HG03025 (cell line): ENCODE measurements at regions not wholly inside any gene's neighbourhood (a gene's known extent, or its start where the extent isn't known, plus 50 kb on each side); places are given as distances from the start of the nearest gene placed in this dataset.

ENCODE experiments used
- ATAC-seq: cut with Tn5 transposase; IDR thresholded peaks from one replicate; pipeline ENCODE4 v1.9.1; 2021; ENCODE audit warnings: mild to moderate bottlenecking, moderate library complexity; ENCODE audit not compliant: unreplicated experiment, low FRiP score

DNA sequence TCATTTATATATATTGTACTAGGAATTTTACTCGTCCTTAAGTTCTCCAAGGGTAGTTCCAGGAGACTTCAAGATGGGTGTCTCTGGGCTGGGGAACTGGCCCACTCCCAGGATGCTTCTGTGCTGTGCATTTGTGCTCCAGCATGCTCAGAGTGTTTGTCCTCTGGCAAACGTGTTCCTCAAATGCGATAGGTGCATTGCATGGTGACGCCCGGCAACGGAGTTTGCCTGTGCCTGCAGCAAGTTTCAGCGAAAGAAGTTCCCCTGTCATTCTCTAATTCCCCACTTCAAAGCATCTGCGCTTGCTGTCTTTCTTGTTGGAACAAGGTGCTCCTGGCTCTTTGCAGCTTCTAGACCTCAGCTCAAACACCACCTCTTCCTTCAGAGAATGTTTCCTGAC, 465.1 kb downstream of the GALR1 start:
- no peak for ATAC-seq

DNA sequence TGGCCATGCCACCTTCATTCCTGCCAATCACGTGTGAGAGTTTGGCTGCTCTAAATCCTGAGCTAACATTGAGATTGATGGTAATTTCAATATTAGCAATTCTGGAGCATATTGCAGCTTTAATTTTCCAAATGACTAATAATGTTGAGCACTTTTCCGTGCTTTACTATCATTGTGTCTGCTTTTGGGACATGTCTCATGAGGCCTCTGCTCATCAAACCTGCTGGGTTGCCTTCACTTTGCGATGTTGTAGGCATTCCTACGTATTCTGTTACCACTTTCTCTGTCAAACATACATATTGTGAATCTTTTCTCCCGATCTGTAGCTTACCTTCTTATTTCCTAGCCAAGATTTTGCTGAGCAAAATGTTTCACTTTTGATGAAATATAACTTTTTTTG, 466.6 kb downstream of the GALR1 start:
- ATAC-seq: no peak

DNA sequence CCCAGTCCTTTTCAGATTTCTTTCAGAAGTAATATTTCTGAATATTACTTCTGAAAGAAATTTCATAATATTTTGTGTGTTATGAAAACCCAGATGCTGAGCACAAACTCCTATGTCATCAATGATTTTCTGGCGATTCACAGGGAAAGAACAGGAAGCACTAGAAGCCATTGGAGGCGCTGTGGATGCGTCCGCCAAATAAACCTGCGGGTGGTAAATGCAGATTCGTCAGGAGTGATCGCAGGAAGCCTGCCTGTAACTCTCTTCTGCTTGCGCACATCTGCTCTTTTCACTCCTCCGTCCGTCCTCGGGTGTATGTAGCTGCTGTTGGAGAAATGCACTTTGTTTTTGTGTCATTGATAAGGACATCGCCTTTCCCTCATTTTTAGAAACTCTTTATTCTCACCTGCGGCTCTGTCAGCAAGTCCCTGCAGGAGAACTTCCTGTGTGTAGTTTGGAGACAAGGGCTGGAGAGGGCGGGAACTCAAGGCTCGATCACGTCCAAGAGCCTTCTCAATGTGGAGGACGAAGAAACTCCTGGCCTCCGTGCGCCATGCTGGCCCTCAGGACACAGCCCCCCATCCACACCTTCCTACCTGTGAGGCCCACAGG, 483.8 kb downstream of the GALR1 start:
- ATAC-seq: no peak

GRCh38 chr18:77736842-77737241, 487.2 kb downstream of the GALR1 start:
- no peak for ATAC-seq

DNA sequence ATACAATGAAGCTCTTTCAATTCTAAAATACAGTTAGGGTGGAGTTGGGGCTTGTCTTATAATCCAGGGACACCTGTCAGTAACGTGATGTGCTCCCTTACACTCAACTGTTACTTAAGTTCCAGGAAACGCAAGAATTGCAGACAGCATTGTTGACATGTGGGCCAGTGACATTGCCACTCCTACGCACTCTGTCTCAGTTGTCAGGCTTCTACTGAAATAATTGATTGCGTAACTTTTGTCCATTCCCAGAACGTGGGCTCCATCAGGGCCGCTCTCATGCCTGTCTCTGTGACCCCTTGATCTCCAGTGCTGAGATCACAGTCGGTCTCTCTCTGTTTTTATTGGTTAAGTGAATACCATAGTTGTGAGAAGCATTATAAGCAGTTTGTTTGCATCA, 487.8 kb downstream of the GALR1 start:
- ATAC-seq: no peak

DNA sequence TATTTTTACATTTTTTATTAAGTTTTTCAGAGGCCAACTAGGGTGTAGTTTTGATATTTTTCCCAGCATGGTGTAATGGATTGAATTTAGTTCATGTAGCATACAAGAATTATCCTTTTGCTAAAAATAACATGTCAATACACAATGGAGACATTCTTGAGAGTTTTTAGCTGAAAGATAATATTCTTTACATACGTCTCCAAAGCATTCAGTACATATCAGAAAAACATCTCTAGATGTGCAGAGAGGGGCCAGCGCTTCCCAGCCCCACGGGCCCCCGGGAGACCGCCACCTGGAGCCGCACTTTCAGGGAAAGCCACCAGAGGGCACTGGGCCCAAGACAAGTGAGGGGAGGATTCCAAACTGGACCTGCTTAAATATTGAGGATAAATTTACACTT, 499.4 kb downstream of the GALR1 start:
- ATAC-seq: no peak

- ATAC-seq: no peak
Observed at GRCh38 chr18:77750006-77750405, 500.4 kb downstream of the GALR1 start.

GRCh38 chr18:77754475-77755044, 504.9 kb downstream of the GALR1 start:
- ATAC-seq: no peak

DNA sequence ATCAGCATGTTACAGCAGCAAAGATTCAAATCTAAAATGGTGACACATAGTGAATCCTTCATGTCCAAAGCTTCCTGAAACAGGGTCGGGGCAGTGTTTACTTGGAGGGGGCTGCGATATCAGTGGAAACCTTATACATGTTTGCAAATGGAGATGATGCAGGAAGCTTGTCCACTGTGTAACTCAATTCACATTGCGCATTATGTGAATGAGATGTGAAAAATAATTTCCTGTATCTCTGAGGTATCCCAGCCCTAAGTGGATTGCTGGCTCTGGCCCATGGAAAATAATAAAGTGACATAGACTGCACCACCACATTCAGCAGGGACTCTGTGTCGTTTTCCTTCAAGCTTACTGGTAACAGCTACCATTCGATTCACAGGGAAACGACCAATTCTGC, 505.5 kb downstream of the GALR1 start:
- no peak for ATAC-seq

DNA sequence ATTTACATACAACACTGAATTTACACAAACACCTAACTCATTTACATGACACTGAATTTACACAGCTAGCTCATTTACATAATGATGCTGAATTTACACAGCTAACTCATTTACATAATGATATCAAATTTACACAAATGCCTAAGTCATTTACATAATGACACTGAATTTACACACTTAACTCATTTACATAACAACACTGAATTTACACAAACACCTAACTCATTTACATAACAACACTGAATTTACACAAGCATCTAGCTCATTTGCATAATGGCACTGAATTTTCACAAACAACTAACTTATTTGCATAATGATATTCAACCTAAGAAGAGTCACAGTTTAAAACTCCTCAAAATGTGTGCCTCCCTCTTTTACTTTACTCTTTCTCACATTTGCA, 511.7 kb downstream of the GALR1 start:
- ATAC-seq: no peak

DNA sequence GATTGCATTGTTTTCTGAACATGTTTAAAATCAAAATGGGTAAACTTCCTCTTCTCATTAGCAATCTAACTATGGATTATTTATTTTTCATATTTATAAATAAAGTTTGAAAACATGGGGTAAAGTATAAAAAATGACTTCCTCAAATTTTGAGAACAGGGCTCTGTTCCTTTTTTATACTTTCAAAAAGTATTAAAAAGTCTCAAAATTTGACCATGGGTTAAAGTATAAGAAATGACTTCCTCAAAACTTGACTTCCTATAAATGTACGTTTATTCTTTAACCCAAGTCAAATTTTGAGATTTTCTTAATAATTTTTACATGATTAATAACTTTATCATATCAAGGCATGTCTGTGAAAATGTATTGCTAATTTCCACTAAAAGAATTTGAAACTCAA, 512.4 kb downstream of the GALR1 start:
- ATAC-seq: no peak

DNA sequence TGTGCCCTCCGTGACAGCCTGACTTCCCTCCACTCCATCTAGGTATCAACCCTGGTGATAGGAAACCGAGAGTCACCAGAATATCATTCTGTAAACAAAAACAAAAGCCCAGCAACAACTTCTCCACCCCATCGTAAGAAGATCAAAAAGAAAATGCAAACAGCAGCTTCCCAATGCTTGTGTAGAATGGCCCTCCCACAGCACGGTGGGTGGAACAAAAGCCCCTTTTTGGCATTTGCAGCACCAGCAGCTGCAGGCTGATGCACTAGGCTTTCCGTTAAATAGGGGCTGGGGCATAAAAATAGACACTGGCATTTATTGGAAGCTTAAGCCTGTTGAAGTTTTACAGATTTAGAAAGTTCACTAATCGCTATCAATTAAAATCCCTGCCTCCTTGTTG, 513.0 kb downstream of the GALR1 start:
- no peak for ATAC-seq

DNA sequence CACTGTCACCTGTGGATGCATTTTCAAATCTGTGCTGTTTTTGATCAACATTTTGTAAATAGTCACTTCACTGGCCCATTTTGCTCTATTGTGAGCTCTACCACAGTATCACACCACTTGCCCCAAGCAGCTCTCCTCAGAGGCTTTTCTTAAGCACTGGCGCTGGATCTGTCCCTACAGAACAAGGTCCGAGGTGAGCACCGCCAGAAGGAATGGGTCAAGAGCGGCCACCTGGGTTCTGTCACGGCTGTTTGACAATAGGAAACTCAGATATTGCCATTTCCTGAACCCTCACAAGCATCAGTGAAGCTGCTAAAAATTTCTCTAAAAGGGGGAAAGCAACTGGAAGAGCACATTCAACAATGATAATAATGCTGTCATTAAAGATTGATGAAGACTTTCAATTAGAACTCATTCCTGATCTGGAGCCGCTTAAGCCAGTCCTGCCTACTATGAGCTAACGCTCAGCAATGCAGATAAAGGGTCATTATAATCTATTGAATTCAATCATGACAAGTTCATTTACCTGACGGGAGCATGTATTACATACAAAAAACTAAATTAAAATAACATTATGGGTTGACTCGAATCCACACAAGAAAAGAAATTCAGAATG, 514.0 kb downstream of the GALR1 start:
- no peak for ATAC-seq

DNA sequence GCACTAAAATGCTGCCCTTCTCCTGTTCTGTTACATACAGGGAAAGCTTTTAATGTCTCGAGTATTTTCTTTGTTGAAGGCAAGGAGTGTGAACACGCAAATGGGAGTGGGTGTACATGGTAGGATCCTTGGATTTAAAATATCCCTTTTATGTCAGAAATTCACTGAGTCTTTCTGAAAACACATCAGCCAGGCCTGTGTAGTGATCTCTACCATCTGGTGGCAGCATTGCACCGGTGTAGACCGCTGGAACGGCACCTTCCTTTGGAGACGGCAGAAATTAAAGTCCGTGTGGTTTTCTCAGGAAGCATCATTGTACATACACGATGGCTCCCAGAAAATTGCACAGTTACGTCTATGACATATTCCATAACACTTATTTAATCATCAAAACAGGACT, 515.8 kb downstream of the GALR1 start:
- no peak for ATAC-seq

- ATAC-seq: no peak
Observed at GRCh38 chr18:77766421-77766820, 516.8 kb downstream of the GALR1 start.

DNA sequence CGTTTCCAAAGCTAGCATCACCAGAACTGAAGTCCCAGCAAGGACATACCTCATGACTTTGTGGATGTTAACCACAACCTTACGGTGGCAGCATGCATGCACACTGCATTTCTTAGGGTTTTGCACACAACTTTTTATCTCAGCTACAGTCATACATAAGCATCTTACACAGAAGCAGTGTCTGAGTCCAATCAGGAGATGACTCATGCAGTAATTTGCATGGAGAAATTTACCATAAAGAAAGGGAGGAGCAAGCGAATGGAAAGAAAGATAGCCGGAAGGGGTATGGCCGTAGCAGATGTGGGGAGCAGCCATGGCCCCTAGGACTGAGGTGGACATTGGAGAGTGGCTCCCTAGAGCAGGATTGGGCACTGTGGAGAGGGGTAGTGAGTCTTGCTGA, 522.5 kb downstream of the GALR1 start:
- ATAC-seq: no peak

- ATAC-seq: no peak
Observed at GRCh38 chr18:77776104-77776503, 526.5 kb downstream of the GALR1 start.

DNA sequence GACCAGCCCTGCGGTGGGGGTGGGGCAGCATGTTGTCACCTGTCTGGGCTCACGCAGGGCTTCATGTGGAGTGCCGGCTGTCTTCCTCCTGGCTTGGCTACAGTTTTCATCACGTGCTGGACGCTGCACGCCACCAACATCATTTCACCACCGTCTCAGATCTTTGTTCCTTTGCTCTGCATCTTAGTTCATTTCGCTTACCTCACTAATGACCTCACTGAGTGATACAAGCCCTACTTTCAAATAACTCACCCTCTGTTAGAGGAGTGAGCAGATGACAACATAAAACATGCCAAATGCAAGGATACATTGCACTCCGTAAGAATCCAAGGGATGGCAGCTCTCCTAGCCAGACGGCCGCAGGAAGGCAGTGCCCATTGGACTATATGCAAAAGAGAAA, 527.5 kb downstream of the GALR1 start:
- ATAC-seq: no peak

DNA sequence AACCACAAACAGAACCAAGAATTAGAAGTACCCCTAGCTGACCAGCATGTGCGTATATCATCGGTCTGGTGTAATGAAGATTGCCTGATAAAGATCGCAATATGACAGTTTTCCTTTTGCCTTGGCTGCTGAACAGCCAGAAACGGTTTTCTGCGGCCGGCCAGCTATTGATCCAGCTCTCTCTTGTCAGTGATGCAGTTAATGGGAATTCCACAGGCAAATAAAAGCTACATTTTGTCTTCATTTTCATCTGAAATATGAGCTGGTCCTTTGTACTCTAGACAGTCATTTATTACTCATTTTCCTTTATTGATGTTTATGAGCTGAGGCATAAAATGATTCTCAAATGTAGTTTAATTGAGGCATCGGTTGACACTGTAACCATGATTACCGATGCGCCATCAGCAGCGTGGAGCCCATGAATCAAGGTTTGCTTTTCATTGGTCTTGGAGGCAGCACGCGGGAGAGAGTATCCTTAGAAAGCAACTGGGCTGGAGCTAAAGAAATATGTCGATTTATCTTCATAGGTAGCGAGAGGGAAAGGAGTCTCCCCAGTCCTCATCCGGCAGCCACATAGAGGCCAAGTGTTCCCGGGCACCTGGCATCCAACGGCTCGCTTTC, 535.2 kb downstream of the GALR1 start:
- ATAC-seq: no peak

DNA sequence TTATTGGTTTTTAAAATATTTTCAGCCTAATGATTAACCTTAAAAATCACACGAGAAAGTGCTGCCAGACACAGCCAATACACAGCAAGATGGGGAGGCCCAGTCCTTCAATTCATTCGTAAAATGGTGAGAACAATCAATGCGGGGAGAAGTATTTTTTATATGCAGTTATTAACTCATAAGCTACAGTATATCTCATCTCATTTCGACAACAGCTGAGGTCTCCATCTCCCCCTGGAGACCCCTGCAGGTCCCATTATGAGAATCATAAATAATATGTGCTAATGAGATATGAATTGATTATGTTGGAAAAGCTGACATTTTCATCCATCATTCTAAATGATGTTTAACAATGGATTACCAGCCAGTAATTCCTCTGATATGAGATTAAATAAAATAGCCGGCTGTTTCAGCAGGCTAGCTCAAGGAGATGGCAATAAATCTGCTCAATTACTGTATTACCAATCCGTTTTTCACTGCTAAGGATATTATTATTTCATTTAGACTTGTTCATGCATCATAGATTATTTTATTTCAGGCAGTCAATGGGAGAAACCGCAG, 535.8 kb downstream of the GALR1 start:
- ATAC-seq: no peak

DNA sequence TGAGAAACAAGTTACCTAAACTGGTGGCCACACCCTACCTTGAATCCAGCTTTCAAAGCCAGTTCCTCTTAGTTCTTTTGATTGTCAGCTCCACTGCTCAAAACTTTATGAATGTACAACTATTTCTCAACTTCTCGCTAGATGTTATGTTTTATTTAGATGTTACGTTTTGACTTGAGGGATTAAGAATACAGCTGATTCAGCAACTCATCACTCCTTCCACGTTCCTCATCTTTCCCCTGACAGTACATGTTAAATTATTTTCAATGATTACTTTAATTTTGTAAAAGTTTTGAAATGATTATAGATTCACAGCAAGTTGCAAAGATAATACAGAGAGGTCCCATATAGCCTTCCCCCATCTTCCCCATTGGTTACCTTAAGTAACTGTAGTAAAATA, 553.4 kb downstream of the GALR1 start:
- no peak for ATAC-seq

DNA sequence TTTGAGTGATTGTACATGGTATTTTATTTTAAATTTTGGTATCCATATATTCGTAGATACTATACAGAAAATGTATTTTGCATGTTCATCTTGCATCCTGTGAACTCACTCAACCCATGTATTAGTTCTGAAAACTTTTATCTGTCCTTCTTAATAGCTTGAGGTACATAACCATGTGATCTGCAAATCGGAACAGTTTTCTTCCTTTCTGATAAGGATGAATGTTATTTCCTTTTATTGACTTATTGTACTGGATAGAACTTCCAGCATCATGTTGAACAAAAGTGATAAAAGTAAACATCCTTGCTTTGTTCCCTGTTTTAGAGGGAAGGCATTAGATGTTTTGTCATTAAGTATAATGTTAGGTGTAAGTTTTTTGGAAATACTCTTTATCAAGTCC, 554.7 kb downstream of the GALR1 start:
- no peak for ATAC-seq
